Endothelial cell of umbilical vein (primary cell): ENCODE measurements at regions not wholly inside any gene's neighbourhood (a gene's known extent, or its start where the extent isn't known, plus 50 kb on each side); places are given as distances from the start of the nearest gene placed in this dataset.
"Not testable (repeated sequence)": the region's sequence is repeated elsewhere in the genome, so short reads cannot be mapped to it uniquely, and the experiment has no call there.

ENCODE experiments used
- BruUV-seq: library from RNA; stranded (reverse); fragments of 400-500 nt; replicated peaks from 2 replicates; lab custom pipeline; 2021; lab: Mats Ljungman, UMichigan
- CTCF ChIA-PET: fragments of 300-600, 350-600 bp; sonication (Branson Sonifier 250); formaldehyde crosslinking; loops from one replicate; lab custom pipeline; 2021; ENCODE audit warnings: antibody characterized with exemption, inconsistent platforms; lab: Charles Lee
- POLR2A ChIA-PET: fragments of 300-600, 350-600 bp; sonication (Branson Sonifier 250); formaldehyde crosslinking; loops from one replicate; lab custom pipeline; 2021; ENCODE audit warnings: antibody characterized with exemption, inconsistent platforms; lab: Charles Lee
- DNase-seq: peaks from one replicate; pipeline ENCODE4 v3.0.0-alpha.2; 2011; ENCODE audit warnings: low read depth, low spot score
- FAIRE-seq: peaks from 2 replicates; lab custom pipeline; 2011; peaks lifted over from hg19 to GRCh38; lab: Jason Lieb, UNC
- H2AFZ ChIP-seq: 2 replicates; pipeline ENCODE4 v1.6.0; 2012; ENCODE audit warnings: low read depth, low read length, control low read depth, inconsistent platforms
- H3K27ac ChIP-seq: 2 replicates; pipeline ENCODE4 v1.5.1; 2011; ENCODE audit warnings: low read depth, mild to moderate bottlenecking, control low read depth, low read length, moderate library complexity; ENCODE audit not compliant: insufficient read depth
- H3K27me3 ChIP-seq, 2 experiments: 2 replicates each; pipeline versions ENCODE4 v1.6.0 to v1.6.1; 2011; ENCODE audit warnings: low read length in 2 of 2, mixed read lengths in 1 of 2; ENCODE audit not compliant: control insufficient read depth in 2 of 2, insufficient read depth in 2 of 2
- H3K36me3 ChIP-seq, 2 experiments: 2 replicates in 1 of 2; 3 replicates in 1 of 2; pipeline ENCODE4 v1.5.1; 2011; ENCODE audit warnings: low read length in 2 of 2, mild to moderate bottlenecking in 1 of 2, moderate library complexity in 1 of 2; ENCODE audit not compliant: control insufficient read depth in 2 of 2, insufficient read depth in 2 of 2; ENCODE audit errors: extremely low read depth in 1 of 2
- H3K4me1 ChIP-seq: 3 replicates; pipeline ENCODE4 v1.5.1; 2011; ENCODE audit warnings: mild to moderate bottlenecking, low read length; ENCODE audit not compliant: control insufficient read depth, insufficient read depth; ENCODE audit errors: extremely low read depth
- H3K4me2 ChIP-seq: 2 replicates; pipeline ENCODE4 v1.6.1; 2011; ENCODE audit warnings: low read length, control low read depth, mixed read lengths; ENCODE audit not compliant: insufficient read depth
- H3K4me3 ChIP-seq, 3 experiments: fragments of 200-600 bp in 1 of 3; sonication (generic), shearing (Covaris generic) in 1 of 3; replicated peaks in 1 of 3; 2 replicates each; pipeline ENCODE4 v1.5.1; 2011 to 2016; ENCODE audit warnings: control low read depth in 3 of 3, low read length in 3 of 3, mild to moderate bottlenecking in 2 of 3, inconsistent platforms in 1 of 3, low read depth in 1 of 3, moderate library complexity in 1 of 3; ENCODE audit not compliant: insufficient read depth in 1 of 3
- H3K79me2 ChIP-seq: 2 replicates; pipeline ENCODE4 v1.6.0; 2012; ENCODE audit warnings: low read length, inconsistent platforms; ENCODE audit not compliant: control insufficient read depth, insufficient read depth
- H3K9ac ChIP-seq: replicated peaks from 2 replicates; pipeline ENCODE3; 2011; ENCODE audit warnings: low read length, control low read depth; ENCODE audit not compliant: insufficient read depth; ENCODE audit errors: extremely low read depth
- H3K9me1 ChIP-seq: replicated peaks from 3 replicates; pipeline ENCODE4 v1.6.0; 2011; ENCODE audit warnings: mild to moderate bottlenecking, low read length; ENCODE audit not compliant: control insufficient read depth, insufficient read depth; ENCODE audit errors: extremely low read depth
- H3K9me3 ChIP-seq: replicated peaks from 2 replicates; pipeline ENCODE4 v1.5.1; 2012; ENCODE audit warnings: low read length, inconsistent platforms; ENCODE audit not compliant: control insufficient read depth, insufficient read depth
- H4K20me1 ChIP-seq: replicated peaks from 2 replicates; pipeline ENCODE3; 2011; ENCODE audit warnings: mild to moderate bottlenecking, low read length; ENCODE audit not compliant: control insufficient read depth, insufficient read depth; ENCODE audit errors: extremely low read depth
- GATA2 ChIP-seq: IDR thresholded peaks from 2 replicates; pipeline ENCODE4 v1.7.0; 2011; ENCODE audit warnings: low read depth, mild to moderate bottlenecking, moderate library complexity, mixed read lengths, low read length; ENCODE audit not compliant: insufficient read length, insufficient read depth
- MAX ChIP-seq: IDR thresholded peaks from 2 replicates; pipeline ENCODE4 v1.6.1; 2011; ENCODE audit not compliant: insufficient read depth, insufficient read length
- MYC ChIP-seq: IDR thresholded peaks from one replicate; pipeline ENCODE4 v1.6.1; 2011; ENCODE audit warnings: mild to moderate bottlenecking, low read depth, low read length
- POLR2AphosphoS5 ChIP-seq: IDR thresholded peaks from 2 replicates; pipeline ENCODE4 v1.6.1; 2012; ENCODE audit warnings: low read depth, mild to moderate bottlenecking, control low read depth, low read length, moderate library complexity; ENCODE audit not compliant: insufficient read depth
- dilution Hi-C: fragments of 300-500 bp; cut with MboI; formaldehyde crosslinking; loops from one replicate; pipeline ENCODE4 v1.15.0; 2019; ENCODE audit warnings: low sequenced_read_pairs; ENCODE audit not compliant: extremely low pct_ligation_motif_present
- intact Hi-C: fragments of 100-400 bp; cut with micrococcal nuclease; formaldehyde crosslinking; loops from one replicate; pipeline ENCODE4 v1.10.0; 2022

GRCh38 chr18:73324187-73324831, 456.5 kb upstream of the NETO1 start:
- H3K9ac ChIP-seq, DNase-seq, POLR2A ChIA-PET, BruUV-seq, intact Hi-C loops, H3K4me2 ChIP-seq, FAIRE-seq, H3K79me2 ChIP-seq, H4K20me1 ChIP-seq, H3K27ac ChIP-seq, CTCF ChIA-PET, H3K9me1 ChIP-seq, H3K9me3 ChIP-seq, H3K36me3 ChIP-seq, H3K27me3 ChIP-seq, H3K4me3 ChIP-seq, dilution Hi-C loops, H3K4me1 ChIP-seq, H2AFZ ChIP-seq: not testable (repeated sequence)

- CTCF ChIA-PET: no interaction called here
These were observed 451.1 kb upstream of the NETO1 start for GRCh38 chr18:73318739-73319479.

More at GRCh38 chr18:73318739-73319479, 451.1 kb upstream of the NETO1 start:
- Histone ChIP-seq H3K9me3 (no peaks in the 10 kb centered on the region), H2AFZ (no peak overlapping the region), H3K36me3 (no peaks in the 10 kb centered on the region), H3K4me2 (no peak overlapping the region), H3K4me1 (no peaks in the 10 kb centered on the region), H3K79me2 (no peaks in the 10 kb centered on the region), H3K4me3 (no peak overlapping the region), H3K27me3 (no peaks in the 10 kb centered on the region), H3K9me1 (no peaks in the 10 kb centered on the region), H4K20me1 (no peaks in the 10 kb centered on the region), H3K9ac (no peak overlapping the region), H3K27ac (no peak overlapping the region)
- FAIRE-seq (no peak), DNase-seq (no peak)
- POLR2A ChIA-PET: no interaction called here
- no TSS peak for BruUV-seq
- intact Hi-C loops: no loop called here
- TF ChIP-seq POLR2AphosphoS5 (no peak), MAX (no peak), MYC (no peak), GATA2 (no peak)
- dilution Hi-C loops: no loop called here
